SK-N-SH treated with all-trans-retinoic acid at 6 μM for 48 hours (cell line): ENCODE measurements at regions not wholly inside any gene's neighbourhood (a gene's known extent, or its start where the extent isn't known, plus 50 kb on each side); places are given as distances from the start of the nearest gene placed in this dataset.

Experiments
- ARNTL ChIP-seq: fragments of 450-650 bp; formaldehyde crosslinking; IDR thresholded peaks from 2 replicates; pipeline ENCODE4 v1.5.0; 2020; ENCODE audit warnings: low read depth, mild to moderate bottlenecking, moderate library complexity, borderline replicate concordance
- BACH2 ChIP-seq: fragments of 250-450 bp; sonication (Bioruptor Pico); IDR thresholded peaks from 2 replicates; pipeline ENCODE4 v1.9.0; 2021; ENCODE audit warnings: mild to moderate bottlenecking, borderline replicate concordance
- ESRRG ChIP-seq: fragments of 250-450 bp; sonication (Bioruptor Pico); IDR thresholded peaks from 2 replicates; pipeline ENCODE4 v1.6.1; 2021; ENCODE audit warnings: mild to moderate bottlenecking
- GLIS3 ChIP-seq: fragments of 250-450 bp; sonication (Bioruptor Pico); IDR thresholded peaks from 2 replicates; pipeline ENCODE4 v1.5.0; 2020; ENCODE audit warnings: mild to moderate bottlenecking, moderate library complexity
- OSR1 ChIP-seq: fragments of 250-450 bp; sonication (Bioruptor Pico); IDR thresholded peaks from 2 replicates; pipeline ENCODE4 v1.8.0; 2022; ENCODE audit warnings: moderate library complexity, mild to moderate bottlenecking, inconsistent platforms
- PATZ1 ChIP-seq: fragments of 250-450 bp; sonication (Bioruptor Pico); IDR thresholded peaks from 2 replicates; pipeline ENCODE4 v1.8.0; 2020; ENCODE audit warnings: mild to moderate bottlenecking, moderate library complexity, borderline replicate concordance
- POU6F1 ChIP-seq: fragments of 250-450 bp; sonication (Bioruptor Pico); IDR thresholded peaks from 2 replicates; pipeline ENCODE4 v1.8.0; 2021; ENCODE audit warnings: low read depth, mild to moderate bottlenecking, moderate library complexity, borderline replicate concordance
- RARB ChIP-seq: fragments of 250-450 bp; sonication (Bioruptor Pico); IDR thresholded peaks from 2 replicates; pipeline ENCODE4 v1.8.0; 2021; ENCODE audit warnings: mild to moderate bottlenecking, moderate library complexity
- TCF4 ChIP-seq: fragments of 250-450 bp; sonication (Bioruptor Pico); IDR thresholded peaks from 2 replicates; pipeline ENCODE4 v1.8.0; 2021; ENCODE audit warnings: mild to moderate bottlenecking, moderate library complexity, borderline replicate concordance
- ZFP3 ChIP-seq: fragments of 250-450 bp; sonication (Bioruptor Pico); IDR thresholded peaks from 2 replicates; pipeline ENCODE4 v1.5.0; 2020; ENCODE audit warnings: mild to moderate bottlenecking, moderate library complexity
- ZFP30 ChIP-seq: fragments of 450-650 bp; formaldehyde crosslinking; IDR thresholded peaks from 2 replicates; pipeline ENCODE4 v1.5.0; 2022; ENCODE audit warnings: mild to moderate bottlenecking, moderate library complexity
- ZNF565 ChIP-seq: fragments of 450-650 bp; formaldehyde crosslinking; conservative IDR thresholded peaks from 2 replicates; pipeline ENCODE4 v1.5.0; 2020; ENCODE audit warnings: low read depth, mild to moderate bottlenecking, moderate library complexity
- ZNF8 ChIP-seq: fragments of 450-650 bp; formaldehyde crosslinking; IDR thresholded peaks from 2 replicates; pipeline ENCODE4 v1.5.0; 2020; ENCODE audit warnings: mild to moderate bottlenecking, moderate library complexity

DNA sequence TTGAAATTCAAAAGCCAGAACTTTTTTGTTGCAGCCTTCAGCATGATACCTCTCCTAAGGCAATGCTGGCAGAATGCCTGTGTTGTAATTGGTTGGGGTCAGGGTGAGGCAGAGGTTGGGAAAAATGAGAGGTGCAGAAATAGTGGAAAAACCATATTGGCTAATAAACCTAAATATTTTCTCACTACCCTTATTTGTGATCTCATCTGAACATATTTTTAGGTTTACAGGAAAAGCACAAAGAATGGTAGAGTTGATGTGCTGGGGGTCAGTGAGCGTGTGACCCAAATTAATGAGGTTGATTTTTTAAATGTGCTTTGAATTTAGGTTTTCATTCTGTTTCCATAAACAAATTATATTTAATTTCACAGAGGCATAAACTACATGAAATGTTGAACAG, 437.3 kb downstream of the HDGFL1 start:
- no peak for TF ChIP-seq ARNTL
- no peak for TF ChIP-seq BACH2
- no peak for TF ChIP-seq TCF4 (CRISPR knock-in tag)
- no peak for TF ChIP-seq OSR1 (CRISPR knock-in tag)
- TF ChIP-seq ZFP3 (CRISPR knock-in tag): no peak
- no peak for TF ChIP-seq PATZ1 (CRISPR knock-in tag)
- TF ChIP-seq GLIS3 (CRISPR knock-in tag): no peak
- TF ChIP-seq ZNF8: no peak
- TF ChIP-seq ZFP30 (CRISPR knock-in tag): no peak
- no peak for TF ChIP-seq ESRRG (CRISPR knock-in tag)
- no peak for TF ChIP-seq RARB (CRISPR knock-in tag)
- TF ChIP-seq ZNF565 (CRISPR knock-in tag): no peak
- no peak for TF ChIP-seq POU6F1 (CRISPR knock-in tag)
